Activated naive CD8-positive, alpha-beta T cell treated with anti-CD3 and anti-CD28 coated beads, Interleukin-2, amount 50 U/mL, for 24 hours (primary cell): ENCODE measurements at regions not wholly inside any gene's neighbourhood (a gene's known extent, or its start where the extent isn't known, plus 50 kb on each side); places are given as distances from the start of the nearest gene placed in this dataset.

ENCODE experiments used
- ATAC-seq: fragments of 150-1000 bp; cut with Tn5 transposase; one replicate; pipeline ENCODE4 v1.10.0; 2021
- DNase-seq: peaks from one replicate; pipeline ENCODE4 v3.0.0; 2021
- H3K27ac Mint-ChIP-seq: one replicate; pipeline ENCODE4 v1.8.0; 2021; ENCODE audit warnings: mild to moderate bottlenecking, mixed read lengths
- H3K27me3 Mint-ChIP-seq: one replicate; pipeline ENCODE4 v1.8.0; 2021; ENCODE audit warnings: mixed read lengths
- H3K36me3 Mint-ChIP-seq: one replicate; pipeline ENCODE4 v1.8.0; 2021; ENCODE audit warnings: low read depth, mixed read lengths
- H3K4me1 Mint-ChIP-seq: one replicate; pipeline ENCODE4 v1.8.0; 2021; ENCODE audit warnings: mixed read lengths
- H3K4me3 Mint-ChIP-seq: one replicate; pipeline ENCODE4 v1.8.0; 2021; ENCODE audit warnings: mild to moderate bottlenecking, moderate library complexity, mixed read lengths
- H3K9me3 Mint-ChIP-seq: one replicate; pipeline ENCODE4 v1.8.0; 2021; ENCODE audit warnings: mixed read lengths

DNA sequence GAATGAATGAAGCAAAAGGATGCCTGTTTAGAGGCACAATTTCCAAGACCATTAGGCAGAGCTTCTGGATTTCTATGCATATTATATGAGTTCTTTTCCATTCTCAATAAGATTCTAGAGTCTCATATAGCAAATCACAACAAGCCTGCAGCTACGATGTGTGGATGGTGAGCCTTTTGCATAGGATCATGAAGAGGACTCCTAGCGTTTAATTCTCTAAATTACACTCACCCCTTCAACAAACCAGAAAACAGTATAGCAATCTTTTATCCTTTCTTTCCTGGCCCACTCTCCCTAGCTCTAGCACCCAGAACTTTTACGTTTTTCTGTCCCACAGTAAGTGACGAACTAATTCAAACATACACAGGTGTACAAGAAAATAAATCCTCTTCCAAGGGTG is 293.1 kb upstream of the KLHL29 start:
- Mint-ChIP-seq H3K4me3 (no peak overlapping the region), H3K27ac (no peak overlapping the region), H3K4me1 (no peaks in the 10 kb centered on the region), H3K36me3 (no peaks in the 10 kb centered on the region), H3K27me3 (peaks cover under 1% of the 10 kb centered on the region), H3K9me3 (peaks cover 4% of the 10 kb centered on the region)
- ATAC-seq: no peak
- DNase-seq: no peak

DNA sequence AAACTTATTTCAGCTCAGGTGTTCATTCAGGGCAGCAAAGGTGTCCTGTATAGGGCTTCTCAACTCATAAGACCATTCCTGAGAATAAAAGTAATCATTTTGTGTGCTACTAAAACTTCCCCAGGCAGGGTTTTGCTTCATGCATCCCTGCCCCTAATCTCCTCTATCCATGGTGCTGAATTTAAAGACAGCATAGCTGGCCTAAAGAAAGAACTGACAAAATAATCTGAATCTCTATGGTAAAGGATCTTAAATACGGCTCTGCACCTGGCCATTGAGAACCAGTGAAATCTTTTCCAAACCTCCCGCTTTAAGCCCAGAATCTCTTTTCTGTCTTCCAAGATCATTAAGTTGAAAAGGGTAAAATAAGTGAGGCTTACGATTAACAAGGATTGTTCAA is 292.1 kb upstream of the KLHL29 start:
- ATAC-seq (no peak), DNase-seq (no peak)
- no peaks in the 10 kb centered on the region for H3K27me3 Mint-ChIP-seq
- H3K27ac Mint-ChIP-seq: no peak overlapping the region
- H3K36me3 Mint-ChIP-seq: no peaks in the 10 kb centered on the region
- H3K4me1 Mint-ChIP-seq: no peaks in the 10 kb centered on the region
- no peak overlapping the region for H3K4me3 Mint-ChIP-seq
- peaks cover 4% of the 10 kb centered on the region for H3K9me3 Mint-ChIP-seq

DNA sequence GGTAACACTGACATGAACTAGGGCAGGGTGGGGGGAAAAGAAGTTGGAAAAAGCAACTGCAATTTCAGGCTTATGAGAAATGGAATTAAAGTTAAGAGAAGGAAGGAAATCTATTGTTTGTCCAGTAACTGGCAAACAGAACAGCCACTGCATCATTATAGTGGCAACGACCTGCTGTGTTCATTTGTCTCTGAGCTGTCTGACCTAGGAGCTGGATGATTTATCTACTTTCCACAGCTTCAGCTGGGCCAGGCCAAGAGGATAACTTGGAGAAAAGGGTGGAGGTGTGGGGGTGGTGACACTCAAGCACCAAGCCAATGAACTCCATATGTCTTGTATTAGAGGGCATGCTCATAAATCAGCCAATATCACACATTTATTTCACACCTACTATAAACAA is 291.5 kb upstream of the KLHL29 start:
- DNase-seq (no peak), ATAC-seq (no peak)
- H3K27me3 Mint-ChIP-seq: no peaks in the 10 kb centered on the region
- H3K9me3 Mint-ChIP-seq: peaks cover 4% of the 10 kb centered on the region
- H3K36me3 Mint-ChIP-seq: no peaks in the 10 kb centered on the region
- H3K27ac Mint-ChIP-seq: no peak overlapping the region
- H3K4me3 Mint-ChIP-seq: no peak overlapping the region
- no peaks in the 10 kb centered on the region for H3K4me1 Mint-ChIP-seq

DNA sequence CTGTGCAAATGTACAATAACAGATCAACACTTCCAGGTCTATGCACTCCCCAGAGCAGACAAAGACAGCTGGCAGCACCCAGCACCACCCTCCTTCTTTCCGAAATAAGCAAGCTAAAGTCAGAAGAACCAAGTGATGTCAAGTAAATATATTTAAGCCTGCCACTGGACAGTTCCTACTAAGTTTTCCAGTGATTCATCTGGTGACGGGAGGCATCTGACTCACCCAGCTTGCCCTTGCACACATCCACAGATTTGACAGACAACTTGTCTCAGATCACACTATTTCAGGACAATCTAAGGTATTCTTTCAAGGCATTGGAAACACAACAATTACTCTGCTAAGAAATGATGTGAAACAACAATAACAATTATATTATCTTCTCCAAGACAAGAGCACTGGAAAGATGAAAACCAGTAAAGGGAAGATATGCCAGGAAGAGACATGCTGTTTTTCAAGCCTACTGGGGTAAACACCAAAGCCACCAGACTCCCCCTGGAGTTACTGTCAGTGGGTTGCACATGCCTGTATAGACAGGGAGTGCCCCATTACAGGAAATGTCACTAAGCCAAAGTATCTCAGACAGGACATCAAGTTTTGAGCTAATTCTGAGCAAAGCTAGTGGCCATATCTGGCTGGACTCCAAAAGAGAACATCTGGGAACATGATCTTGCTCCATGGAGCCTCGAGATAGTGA is 287.9 kb upstream of the KLHL29 start:
- ATAC-seq (no peak), DNase-seq (no peak)
- Mint-ChIP-seq H3K27ac (no peak overlapping the region), H3K27me3 (no peaks in the 10 kb centered on the region), H3K4me3 (no peak overlapping the region), H3K36me3 (no peaks in the 10 kb centered on the region), H3K4me1 (no peaks in the 10 kb centered on the region), H3K9me3 (peaks cover 9% of the 10 kb centered on the region)

DNA sequence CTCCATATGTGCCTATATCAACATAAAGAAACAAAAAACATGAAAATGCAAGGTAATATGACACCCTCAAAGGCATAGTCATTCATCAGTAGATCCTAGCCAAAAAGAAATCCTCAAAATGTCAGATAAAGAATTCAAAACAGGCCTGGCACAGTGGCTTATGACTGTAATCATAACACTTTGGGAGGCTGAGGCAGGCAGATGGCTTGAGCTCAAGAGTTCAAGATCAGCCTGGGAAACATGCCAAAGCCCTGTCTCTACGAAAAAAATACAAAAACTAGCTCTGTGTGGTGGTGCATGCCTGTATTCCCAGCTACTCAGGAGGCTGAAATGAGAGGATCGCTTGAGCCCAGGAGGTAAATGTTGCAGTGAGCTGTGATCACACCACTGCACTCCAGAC is 284.6 kb upstream of the KLHL29 start:
- Mint-ChIP-seq H3K9me3 (peaks cover 5% of the 10 kb centered on the region), H3K27ac (no peak overlapping the region), H3K36me3 (no peaks in the 10 kb centered on the region), H3K4me3 (no peak overlapping the region), H3K27me3 (no peaks in the 10 kb centered on the region), H3K4me1 (no peaks in the 10 kb centered on the region)
- no peak for DNase-seq
- ATAC-seq: no peak

DNA sequence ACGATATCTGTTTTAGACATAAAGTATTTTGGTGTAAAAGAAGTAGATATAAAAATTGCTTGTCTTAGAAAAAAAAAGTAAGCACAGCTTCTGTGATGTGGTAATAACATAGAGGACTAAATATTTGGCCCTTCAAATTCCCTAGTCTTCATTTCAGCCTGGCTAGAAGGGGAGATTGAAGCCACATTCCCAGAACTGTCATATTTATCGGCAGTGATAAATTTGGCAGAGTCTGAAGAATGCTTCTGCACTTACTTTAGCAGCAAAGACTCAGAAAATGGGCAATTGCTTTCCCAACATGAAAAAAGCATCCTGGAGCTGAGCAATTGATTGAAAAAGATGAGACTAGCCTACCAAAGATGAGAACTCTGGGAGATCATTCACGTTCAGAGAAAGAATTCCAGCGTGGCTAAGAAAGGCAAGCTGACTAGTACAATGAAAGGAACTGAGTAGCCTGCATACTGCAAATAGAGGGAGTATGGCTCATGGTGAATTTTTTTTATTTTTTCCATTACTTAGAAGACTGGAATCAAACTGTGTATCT is 278.7 kb upstream of the KLHL29 start:
- H3K27me3 Mint-ChIP-seq: no peaks in the 10 kb centered on the region
- H3K4me3 Mint-ChIP-seq: no peak overlapping the region
- no peaks in the 10 kb centered on the region for H3K9me3 Mint-ChIP-seq
- DNase-seq (no peak), ATAC-seq (no peak)
- H3K4me1 Mint-ChIP-seq: no peaks in the 10 kb centered on the region
- H3K27ac Mint-ChIP-seq: no peak overlapping the region
- H3K36me3 Mint-ChIP-seq: no peaks in the 10 kb centered on the region

DNA sequence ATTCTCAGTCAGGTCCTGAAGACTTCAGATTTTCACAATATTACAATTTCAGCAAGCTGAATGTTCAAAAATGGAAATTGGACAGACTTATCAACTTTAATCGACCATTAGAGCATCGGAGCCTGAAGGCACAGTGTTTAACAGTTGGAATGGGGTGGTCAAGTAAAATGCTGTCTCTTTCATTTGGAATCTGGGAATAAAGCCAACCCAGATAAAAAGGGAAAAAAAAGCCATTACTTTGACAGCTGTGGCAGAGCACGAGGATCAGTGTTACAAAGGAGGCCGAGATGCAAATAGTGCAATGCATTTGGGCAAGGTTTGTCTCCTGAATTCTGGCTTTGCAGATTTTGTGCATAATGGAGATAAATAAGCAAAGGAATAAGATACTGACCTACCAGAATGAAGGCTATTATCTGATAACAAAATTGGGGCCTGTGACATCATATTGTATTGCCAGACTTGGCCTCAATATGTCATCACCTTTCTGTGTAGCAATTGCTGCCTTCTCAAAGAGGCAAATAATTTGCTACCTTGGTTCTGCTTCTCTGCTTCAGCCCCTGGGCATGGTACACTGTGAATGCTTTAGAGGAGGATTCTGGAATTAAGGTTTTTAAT is 277.5 kb upstream of the KLHL29 start:
- ATAC-seq (no peak), DNase-seq (no peak)
- H3K4me3 Mint-ChIP-seq: no peak overlapping the region
- H3K27ac Mint-ChIP-seq: no peak overlapping the region
- H3K36me3 Mint-ChIP-seq: no peaks in the 10 kb centered on the region
- H3K9me3 Mint-ChIP-seq: peaks cover 3% of the 10 kb centered on the region
- H3K4me1 Mint-ChIP-seq: no peaks in the 10 kb centered on the region
- no peaks in the 10 kb centered on the region for H3K27me3 Mint-ChIP-seq

DNA sequence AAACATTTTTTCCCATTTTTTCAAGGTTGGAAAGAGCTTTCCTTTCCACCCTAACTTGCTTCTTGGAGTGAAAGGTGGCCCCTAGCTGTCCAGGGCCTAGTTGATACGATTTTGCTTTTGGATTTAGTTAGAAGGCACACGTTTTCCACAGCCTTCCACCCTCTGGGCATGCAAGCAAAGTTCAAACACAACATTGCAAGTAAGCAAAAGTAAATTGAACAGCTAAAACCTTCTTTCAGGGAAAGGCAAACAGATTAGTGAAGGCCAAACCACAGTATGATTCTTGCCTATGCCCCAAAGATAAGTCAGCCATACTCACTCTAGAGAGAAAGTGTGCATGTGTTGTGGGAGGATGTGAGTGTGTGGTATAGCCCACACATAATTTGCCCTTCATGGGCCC is 273.7 kb upstream of the KLHL29 start:
- H3K27ac Mint-ChIP-seq: no peak overlapping the region
- no peaks in the 10 kb centered on the region for H3K4me1 Mint-ChIP-seq
- H3K9me3 Mint-ChIP-seq: peaks cover 3% of the 10 kb centered on the region
- DNase-seq: no peak
- H3K36me3 Mint-ChIP-seq: no peaks in the 10 kb centered on the region
- H3K27me3 Mint-ChIP-seq: no peaks in the 10 kb centered on the region
- no peak for ATAC-seq
- H3K4me3 Mint-ChIP-seq: no peak overlapping the region

DNA sequence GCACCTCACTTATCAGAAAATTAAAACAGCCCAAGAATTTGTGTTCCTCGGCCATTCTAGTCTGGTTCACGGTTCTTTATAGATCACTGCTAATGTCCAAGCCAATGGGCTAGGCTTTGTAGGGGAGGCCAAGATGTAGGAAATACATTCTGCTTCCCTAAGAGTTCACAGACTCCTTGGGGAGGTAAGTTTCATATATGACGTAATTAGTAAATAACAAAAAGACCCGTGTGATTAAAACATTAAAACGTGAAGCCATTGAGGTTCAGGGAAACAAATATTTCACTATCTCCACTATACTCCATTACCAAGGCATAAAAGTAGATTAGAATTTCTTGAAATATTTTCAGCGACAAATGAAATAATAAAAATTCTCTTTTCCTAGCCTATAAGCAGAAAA is 272.5 kb upstream of the KLHL29 start:
- Mint-ChIP-seq H3K27ac (no peak overlapping the region), H3K4me3 (no peak overlapping the region), H3K27me3 (no peaks in the 10 kb centered on the region), H3K36me3 (no peaks in the 10 kb centered on the region), H3K9me3 (peaks cover 3% of the 10 kb centered on the region), H3K4me1 (no peaks in the 10 kb centered on the region)
- ATAC-seq (no peak), DNase-seq (no peak)

DNA sequence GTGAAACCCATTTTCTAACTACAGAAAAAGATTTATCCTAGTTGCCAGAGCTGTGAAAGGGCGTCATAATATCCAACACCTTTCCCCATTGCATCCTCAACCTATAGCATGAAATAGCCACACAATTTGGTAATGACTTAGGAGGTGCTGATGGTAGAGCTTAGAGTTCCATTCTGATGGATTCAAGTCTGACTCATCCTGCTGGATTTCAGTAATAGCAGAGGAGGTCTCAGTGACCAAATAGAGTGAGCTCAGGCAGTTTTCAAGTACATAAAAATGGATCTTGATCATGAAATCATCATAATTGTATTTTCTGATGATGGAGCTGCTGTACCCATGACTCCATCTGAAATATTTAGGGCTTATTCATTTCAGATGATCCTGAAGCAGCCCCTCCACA is 270.7 kb upstream of the KLHL29 start:
- Mint-ChIP-seq H3K27ac (no peak overlapping the region), H3K4me3 (no peak overlapping the region), H3K9me3 (peaks cover 3% of the 10 kb centered on the region), H3K4me1 (no peaks in the 10 kb centered on the region), H3K36me3 (no peaks in the 10 kb centered on the region), H3K27me3 (no peaks in the 10 kb centered on the region)
- no peak for ATAC-seq
- no peak for DNase-seq

DNA sequence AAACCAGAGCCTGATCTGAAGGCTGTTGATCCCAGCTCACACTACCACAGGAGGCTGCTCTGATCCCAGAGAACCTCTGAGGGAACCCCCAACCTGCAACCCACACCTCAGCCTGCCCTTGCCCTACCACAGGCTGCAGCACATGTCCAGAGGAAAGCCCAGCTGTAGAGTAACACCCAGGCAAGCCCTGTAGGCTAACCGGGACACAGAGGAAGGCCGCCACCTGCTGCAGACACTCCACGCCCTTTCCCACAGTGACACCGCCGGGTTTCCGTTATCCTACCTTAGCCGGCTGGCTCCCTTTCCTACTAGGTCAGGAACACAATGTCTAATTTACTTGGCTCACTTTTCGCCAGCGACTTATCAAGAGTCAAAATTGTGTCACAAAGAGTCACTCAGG is 266.7 kb upstream of the KLHL29 start:
- ATAC-seq (no peak), DNase-seq (no peak)
- no peak overlapping the region for H3K27ac Mint-ChIP-seq
- H3K4me3 Mint-ChIP-seq: no peak overlapping the region
- peaks cover 2% of the 10 kb centered on the region for H3K27me3 Mint-ChIP-seq
- no peaks in the 10 kb centered on the region for H3K9me3 Mint-ChIP-seq
- H3K4me1 Mint-ChIP-seq: no peaks in the 10 kb centered on the region
- no peaks in the 10 kb centered on the region for H3K36me3 Mint-ChIP-seq

DNA sequence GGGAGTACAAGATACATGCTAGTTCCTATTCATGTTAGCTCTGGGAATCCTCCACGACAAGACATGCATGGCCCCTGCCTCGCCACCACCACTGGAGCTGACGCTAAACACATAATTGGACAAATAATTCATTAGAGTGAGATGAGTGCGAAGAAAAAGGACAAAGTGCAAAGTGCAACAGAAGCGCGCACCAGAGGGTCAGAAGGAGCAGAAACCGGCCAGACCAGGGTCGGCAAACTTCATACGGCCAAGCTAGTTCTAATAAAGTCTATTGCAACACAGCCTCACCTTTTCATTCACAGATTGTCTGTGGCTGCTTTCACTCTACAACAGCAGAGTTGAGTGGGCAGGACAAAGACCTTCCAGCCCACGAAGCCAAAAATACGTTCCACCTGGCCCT is 266.1 kb upstream of the KLHL29 start:
- no peak for ATAC-seq
- H3K9me3 Mint-ChIP-seq: no peaks in the 10 kb centered on the region
- H3K4me1 Mint-ChIP-seq: no peaks in the 10 kb centered on the region
- no peak for DNase-seq
- H3K4me3 Mint-ChIP-seq: no peak overlapping the region
- peaks cover 2% of the 10 kb centered on the region for H3K27me3 Mint-ChIP-seq
- no peaks in the 10 kb centered on the region for H3K36me3 Mint-ChIP-seq
- no peak overlapping the region for H3K27ac Mint-ChIP-seq

DNA sequence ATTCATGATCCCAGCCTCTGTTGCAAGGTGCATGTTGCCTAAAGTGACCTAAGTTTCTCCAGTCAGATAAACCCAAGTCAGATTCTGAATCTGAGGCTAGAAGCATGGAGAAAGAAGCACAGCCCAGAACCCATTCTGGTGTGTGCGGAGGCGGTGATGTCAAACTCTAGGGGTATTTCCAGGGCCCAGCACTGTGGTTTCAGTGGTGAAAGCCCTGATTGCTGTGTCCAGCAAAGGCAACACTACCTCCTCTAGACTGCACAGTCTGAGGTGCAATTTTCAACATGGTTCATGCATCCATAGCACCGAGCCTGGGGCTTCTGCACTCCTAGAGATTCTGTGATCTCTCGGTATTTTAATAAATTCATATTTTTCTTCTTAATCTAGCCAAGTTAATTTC is 264.8 kb upstream of the KLHL29 start:
- DNase-seq (no peak), ATAC-seq (no peak)
- Mint-ChIP-seq H3K36me3 (no peaks in the 10 kb centered on the region), H3K4me3 (no peak overlapping the region), H3K27ac (no peak overlapping the region), H3K9me3 (no peaks in the 10 kb centered on the region), H3K4me1 (no peaks in the 10 kb centered on the region), H3K27me3 (peaks cover 2% of the 10 kb centered on the region)

DNA sequence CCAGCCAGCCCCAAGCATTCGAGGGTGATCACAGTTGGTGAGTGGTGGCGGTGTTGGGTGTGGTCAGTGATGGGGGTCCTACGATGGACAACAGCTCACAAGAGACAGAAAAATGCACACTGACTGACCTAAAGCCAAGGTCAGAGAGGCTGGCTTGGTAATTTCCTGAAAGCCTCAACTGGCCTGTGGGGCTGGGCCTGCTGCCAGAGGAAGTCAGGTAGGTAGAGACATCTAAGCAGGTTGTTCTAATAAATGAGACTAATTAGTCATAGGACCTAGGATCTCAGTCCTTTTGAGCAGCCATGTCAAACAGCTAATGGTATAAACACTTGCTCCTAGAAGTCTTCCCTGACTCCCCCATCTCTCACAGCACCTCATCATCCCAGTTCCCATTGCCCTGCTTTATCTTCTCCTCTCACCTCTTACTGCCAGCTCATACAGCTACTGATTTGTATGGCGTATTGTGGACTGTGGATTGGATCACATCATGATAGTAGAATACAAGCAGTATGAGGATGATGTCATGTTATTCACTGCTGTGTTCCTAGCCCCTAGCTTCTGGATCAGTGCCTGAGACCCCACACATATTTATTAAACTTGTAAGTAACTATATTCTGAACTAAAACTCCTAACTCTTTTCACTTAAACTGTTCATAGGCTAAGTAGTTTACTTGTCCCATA is 262.9 kb upstream of the KLHL29 start:
- Mint-ChIP-seq H3K27me3 (peaks cover 5% of the 10 kb centered on the region), H3K4me1 (no peaks in the 10 kb centered on the region), H3K4me3 (no peak overlapping the region), H3K9me3 (no peaks in the 10 kb centered on the region), H3K27ac (no peak overlapping the region), H3K36me3 (no peaks in the 10 kb centered on the region)
- DNase-seq (no peak), ATAC-seq (no peak)

DNA sequence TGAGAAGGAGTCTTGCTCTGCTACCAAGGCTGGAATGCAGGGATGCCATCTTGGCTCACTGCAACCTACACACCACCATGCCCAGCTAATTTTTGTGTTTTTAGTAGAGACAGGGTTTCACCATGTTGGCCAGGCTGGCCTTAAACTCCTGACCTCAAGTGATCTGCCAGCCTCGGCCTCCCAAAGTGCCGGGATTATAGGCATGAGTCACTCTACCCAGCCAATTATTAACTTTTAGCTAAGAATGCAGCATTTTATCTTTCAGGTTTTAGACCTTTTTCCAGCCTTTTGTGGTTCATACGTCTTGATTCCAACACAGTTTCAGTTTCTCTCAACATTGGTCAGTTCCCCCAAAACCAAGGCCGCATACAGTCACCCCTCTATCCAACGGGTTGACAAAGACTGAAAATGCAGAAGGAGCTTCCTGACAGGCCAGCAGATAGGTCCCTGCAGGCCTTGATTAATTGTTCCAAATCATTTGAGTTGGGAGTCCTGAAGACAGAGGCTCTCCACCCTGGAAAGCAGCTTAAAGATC is 262.2 kb upstream of the KLHL29 start:
- no peaks in the 10 kb centered on the region for H3K9me3 Mint-ChIP-seq
- no peak overlapping the region for H3K4me3 Mint-ChIP-seq
- H3K27ac Mint-ChIP-seq: no peak overlapping the region
- DNase-seq (no peak), ATAC-seq (no peak)
- H3K27me3 Mint-ChIP-seq: peaks cover 5% of the 10 kb centered on the region
- no peaks in the 10 kb centered on the region for H3K4me1 Mint-ChIP-seq
- H3K36me3 Mint-ChIP-seq: no peaks in the 10 kb centered on the region
